NCI-H1694 treated with DMSO at 0.1 percent for 48 hours (cell line): ENCODE measurements at regions not wholly inside any gene's neighbourhood (a gene's known extent, or its start where the extent isn't known, plus 50 kb on each side); places are given as distances from the start of the nearest gene placed in this dataset.
A peak's percentile ranks its signal among the peaks of the same experiment; 100 is the strongest.

Source experiments
- DNase-seq: peaks from one replicate; lab custom pipeline; 2025; lab: John Stamatoyannopoulos, UW

GRCh38 chr18:27695503-27695902 lies 481.4 kb downstream of the CDH2 start:
- no peak for DNase-seq

DNA sequence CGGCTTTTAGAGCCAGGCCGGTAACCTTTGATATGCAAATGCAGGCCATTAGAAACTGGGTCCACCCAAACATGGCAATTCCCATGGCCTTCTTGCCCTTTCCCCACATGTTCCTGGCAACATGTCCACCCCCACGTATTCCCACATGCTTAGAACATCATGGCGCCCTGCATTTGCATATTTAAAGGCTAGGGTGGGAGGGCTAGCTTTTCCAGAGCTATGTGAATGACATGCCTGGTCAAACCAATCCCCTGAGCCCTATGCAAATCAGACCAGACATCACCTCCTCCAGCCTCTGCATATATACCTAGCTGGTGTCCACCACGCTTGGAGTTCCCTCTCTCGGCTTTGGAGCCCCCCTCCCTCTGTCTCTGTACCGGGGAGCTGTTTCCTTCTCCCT lies 481.9 kb downstream of the CDH2 start:
- no peak for DNase-seq

DNA sequence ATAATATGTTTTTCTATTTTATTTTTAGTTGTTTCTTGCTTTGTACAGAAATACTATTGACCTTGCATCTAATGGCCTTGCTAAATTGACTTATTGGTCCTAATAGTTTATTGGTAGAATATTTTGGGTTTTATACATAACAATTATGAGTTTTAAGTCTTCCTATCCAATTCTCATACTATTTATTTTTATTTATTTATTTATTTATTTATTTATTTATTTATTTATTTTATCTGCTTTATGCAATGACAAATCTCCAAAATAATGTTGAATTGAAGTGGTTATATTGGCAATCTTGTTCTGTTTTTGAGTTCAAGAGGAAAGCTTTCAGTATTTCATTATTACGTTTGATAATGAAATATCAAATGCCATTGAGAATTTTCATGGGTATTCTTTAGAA lies 488.3 kb downstream of the CDH2 start:
- DNase-seq: no peak

- no peak for DNase-seq
These were observed 489.5 kb downstream of the CDH2 start for GRCh38 chr18:27687351-27687979.

- DNase-seq: peak; percentile 10
These were observed 491.0 kb downstream of the CDH2 start for GRCh38 chr18:27685807-27686412.

DNA sequence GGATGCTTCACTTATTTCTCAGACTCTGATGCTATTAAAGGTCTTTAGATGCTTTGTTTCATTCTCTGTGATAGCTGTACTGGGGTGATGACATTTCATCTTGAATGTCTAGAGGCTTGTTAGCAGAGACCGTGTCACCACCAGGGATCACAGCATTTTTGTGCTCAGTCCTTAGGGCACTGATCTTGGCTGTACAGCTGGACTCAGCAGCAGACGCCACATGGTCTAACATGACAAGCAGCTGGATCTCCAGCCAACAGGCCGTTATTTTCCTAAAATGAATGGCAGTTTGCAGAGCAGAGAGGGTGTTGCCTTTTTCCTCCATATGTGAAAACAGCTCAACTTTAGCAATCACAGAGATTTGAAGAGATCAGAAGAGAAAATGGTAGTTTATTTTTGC lies 491.8 kb downstream of the CDH2 start:
- no peak for DNase-seq

- no peak for DNase-seq
These were observed 489.3 kb upstream of the CHST9 start for GRCh38 chr18:27674411-27674810.

DNA sequence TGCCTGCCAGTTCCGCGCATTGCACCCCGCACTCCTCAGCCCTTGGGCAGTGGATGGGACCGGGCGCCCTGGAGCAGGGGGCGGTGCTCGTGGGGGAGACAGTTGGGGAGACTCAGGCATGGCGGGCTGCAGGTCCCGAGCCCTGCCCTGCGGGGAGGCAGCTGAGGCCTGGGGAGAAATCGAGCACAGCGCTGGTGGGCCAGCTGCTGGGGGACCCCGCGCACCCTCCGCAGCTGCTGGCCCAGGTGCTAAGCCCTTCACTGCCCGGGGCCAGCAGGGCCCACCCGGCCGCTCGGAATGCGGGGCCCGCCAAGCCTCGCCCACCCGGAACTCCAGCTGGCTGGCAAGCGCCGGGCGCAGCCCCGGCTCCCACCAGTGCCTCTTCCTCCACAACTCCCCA lies 488.8 kb upstream of the CHST9 start:
- no peak for DNase-seq

GRCh38 chr18:27668158-27668557 lies 483.1 kb upstream of the CHST9 start:
- no peak for DNase-seq

GRCh38 chr18:27667064-27667463 lies 482.0 kb upstream of the CHST9 start:
- no peak for DNase-seq

DNA sequence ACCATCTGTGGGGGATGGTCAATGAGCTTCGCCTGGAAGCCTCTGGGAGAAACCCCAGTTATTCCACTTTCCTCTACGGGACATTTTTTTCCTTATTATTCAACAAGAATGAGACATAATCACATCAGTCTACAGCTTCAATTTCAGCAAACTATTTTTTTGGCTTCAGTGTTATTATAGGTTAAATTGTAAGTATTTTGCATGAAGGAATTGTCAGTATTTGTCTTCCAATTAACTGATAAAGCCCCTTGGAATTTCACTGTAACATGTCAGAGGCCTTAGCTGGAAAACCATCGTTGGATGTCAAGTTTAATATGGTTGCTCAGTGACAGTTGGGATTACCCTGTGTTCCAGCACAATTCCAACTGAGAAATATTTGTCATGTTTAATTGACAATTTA lies 480.9 kb upstream of the CHST9 start:
- DNase-seq: no peak

GRCh38 chr18:27665264-27665799 lies 480.2 kb upstream of the CHST9 start:
- DNase-seq: no peak

DNA sequence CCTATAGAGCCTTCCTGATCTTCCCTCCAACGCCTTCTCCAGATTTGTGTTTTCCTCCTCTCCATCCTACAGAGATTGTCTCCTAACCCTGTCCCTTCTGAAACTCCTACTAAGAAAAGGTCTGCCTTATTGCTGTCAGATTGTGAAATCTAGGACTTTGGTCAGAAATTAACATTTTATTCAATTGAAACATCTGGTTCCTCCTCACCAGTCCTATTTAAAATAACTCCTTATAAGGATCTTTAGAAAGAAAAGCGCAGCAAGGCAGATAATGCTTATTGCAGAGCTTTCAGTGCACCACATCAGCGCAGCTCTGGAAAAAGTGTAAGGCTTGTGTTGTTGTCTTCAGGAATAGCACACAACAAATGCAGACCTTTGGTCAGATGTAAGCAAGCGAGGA lies 477.8 kb upstream of the CHST9 start:
- DNase-seq: no peak

DNA sequence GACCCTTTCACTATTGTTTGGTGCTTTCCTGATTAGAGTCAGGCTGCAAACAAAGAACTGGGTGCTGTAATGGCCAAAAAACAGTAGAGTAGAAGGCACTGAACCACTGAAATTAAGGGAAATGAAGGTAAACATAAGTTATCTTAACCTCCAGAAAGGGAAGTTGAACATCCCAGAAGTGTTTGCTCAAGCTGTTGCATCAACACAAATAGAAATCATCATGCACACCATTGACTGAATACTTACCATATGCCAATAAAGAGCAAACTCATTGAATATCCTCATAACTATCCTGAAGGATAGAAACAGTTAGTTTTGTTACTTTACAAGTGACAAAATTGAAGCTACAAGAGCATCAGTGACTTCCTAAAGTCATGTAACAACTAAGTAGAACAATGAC lies 477.4 kb upstream of the CHST9 start:
- no peak for DNase-seq

- DNase-seq: no peak
These were observed 476.4 kb upstream of the CHST9 start for GRCh38 chr18:27661320-27662018.

DNA sequence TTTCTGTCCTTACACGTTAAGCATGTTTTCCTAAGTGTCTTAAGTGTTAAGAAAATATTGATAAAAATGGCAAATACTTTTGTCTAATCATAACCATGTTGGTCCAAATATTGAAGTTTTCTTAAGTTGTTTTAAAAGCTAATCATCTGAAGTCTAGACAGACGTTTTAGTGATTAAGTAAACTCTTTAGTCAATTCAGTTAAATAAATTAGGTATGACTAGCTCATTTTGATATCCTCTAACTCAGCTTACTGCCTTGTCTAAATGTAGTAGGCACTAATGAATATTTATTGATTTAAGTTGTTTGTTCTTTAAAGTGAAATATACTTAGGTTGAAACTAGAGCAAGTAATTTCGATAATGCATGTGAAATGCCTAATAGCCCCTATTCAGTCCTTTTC lies 471.8 kb upstream of the CHST9 start:
- DNase-seq: no peak

- DNase-seq: no peak
These were observed 471.2 kb upstream of the CHST9 start for GRCh38 chr18:27656167-27656778.

- no peak for DNase-seq
These were observed 468.1 kb upstream of the CHST9 start for GRCh38 chr18:27653247-27653646.

DNA sequence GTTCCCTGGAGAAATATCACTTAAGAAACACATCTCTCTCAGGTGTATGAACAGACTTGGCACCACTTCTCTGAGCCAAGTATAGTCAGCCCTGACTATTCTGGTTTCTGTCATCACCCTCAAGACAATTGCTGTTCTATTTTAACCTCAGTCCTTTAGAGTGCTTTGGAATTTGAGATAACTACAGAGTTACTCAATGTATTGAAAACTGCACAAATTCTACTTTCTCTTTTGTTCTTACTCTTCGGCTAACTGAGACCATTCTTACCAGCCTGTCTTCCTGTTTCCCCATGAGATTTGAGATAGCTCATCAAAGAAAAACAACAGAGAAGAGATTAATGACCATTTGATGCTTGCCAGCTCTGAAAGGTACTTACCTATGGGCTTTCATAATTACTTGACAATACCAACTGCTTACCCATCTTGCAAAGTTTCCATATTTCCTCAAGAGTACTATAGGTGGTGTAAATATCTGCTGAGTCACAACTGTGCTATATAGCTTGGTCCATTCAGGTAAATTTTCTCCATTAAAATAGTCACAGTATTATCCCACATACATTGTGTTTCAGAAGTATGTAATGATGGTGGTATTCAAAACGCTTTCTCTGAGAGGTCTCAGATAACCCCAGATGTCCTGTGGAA lies 467.5 kb upstream of the CHST9 start:
- no peak for DNase-seq

DNA sequence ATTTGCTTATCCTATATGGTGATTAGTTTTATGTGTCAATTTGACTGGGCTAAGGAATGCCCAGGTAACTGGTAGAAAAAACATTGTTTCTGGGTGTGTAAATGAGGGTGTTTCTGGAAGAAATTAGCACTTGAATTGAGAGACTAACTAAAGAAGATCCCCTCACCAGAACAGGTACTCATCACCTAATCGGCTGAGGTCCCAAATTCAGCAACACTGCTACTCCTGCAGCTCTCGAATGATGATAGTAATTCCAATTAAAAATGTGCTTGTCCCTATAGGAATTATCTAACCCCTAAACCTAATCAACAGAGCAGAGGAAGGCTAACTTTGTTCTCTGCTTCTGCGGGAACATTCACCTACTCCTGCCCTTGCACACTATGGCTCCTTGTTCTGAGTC lies 464.5 kb upstream of the CHST9 start:
- DNase-seq: no peak

GRCh38 chr18:27645929-27646328 lies 460.8 kb upstream of the CHST9 start:
- no peak for DNase-seq

GRCh38 chr18:27636576-27637085 lies 451.5 kb upstream of the CHST9 start:
- DNase-seq: no peak
